IPS-15b (cell line): ENCODE measurements at regions not wholly inside any gene's neighbourhood (a gene's known extent, or its start where the extent isn't known, plus 50 kb on each side); places are given as distances from the start of the nearest gene placed in this dataset.

Experiments used
- H3K27me3 ChIP-seq: one replicate; pipeline ENCODE4 v1.6.1; 2013; ENCODE audit warnings: low read length; ENCODE audit not compliant: control insufficient read depth, insufficient read depth
- H3K36me3 ChIP-seq: one replicate; pipeline ENCODE4 v1.6.1; 2013; ENCODE audit warnings: low read length; ENCODE audit not compliant: control insufficient read depth, insufficient read depth
- H3K4me1 ChIP-seq: one replicate; pipeline ENCODE4 v1.6.1; 2013; ENCODE audit warnings: mild to moderate bottlenecking, low read length; ENCODE audit not compliant: control insufficient read depth, insufficient read depth
- H3K4me3 ChIP-seq: one replicate; pipeline ENCODE4 v1.5.1; 2013; ENCODE audit warnings: low read depth, low read length
- H3K9ac ChIP-seq: one replicate; pipeline ENCODE4 v1.6.1; 2013; ENCODE audit warnings: low read depth, mild to moderate bottlenecking, low read length
- H3K9me3 ChIP-seq: one replicate; pipeline ENCODE4 v1.6.1; 2013; ENCODE audit warnings: mild to moderate bottlenecking, low read length; ENCODE audit not compliant: control insufficient read depth, insufficient read depth

- Histone ChIP-seq H3K4me1 (no peaks in the 10 kb centered on the region), H3K4me3 (no peak overlapping the region), H3K36me3 (no peaks in the 10 kb centered on the region), H3K9me3 (no peaks in the 10 kb centered on the region), H3K9ac (no peak overlapping the region), H3K27me3 (no peaks in the 10 kb centered on the region)
These were observed 71.4 kb upstream of the HAAO start for GRCh38 chr2:42863751-42864150.

GRCh38 chr2:42863320-42863719, 70.9 kb upstream of the HAAO start:
- no peak overlapping the region for H3K4me3 ChIP-seq

GRCh38 chr2:42862669-42863185, 70.3 kb upstream of the HAAO start:
- H3K4me1 ChIP-seq = no peaks in the 10 kb centered on the region
- H3K27me3 ChIP-seq = no peaks in the 10 kb centered on the region
- no peak overlapping the region for H3K9ac ChIP-seq
- no peaks in the 10 kb centered on the region for H3K36me3 ChIP-seq
- H3K4me3 ChIP-seq = no peak overlapping the region
- H3K9me3 ChIP-seq = no peaks in the 10 kb centered on the region

More at GRCh38 chr2:42863320-42863719, 70.9 kb upstream of the HAAO start:
- Histone ChIP-seq H3K4me1 (no peaks in the 10 kb centered on the region), H3K9me3 (no peaks in the 10 kb centered on the region), H3K36me3 (no peaks in the 10 kb centered on the region), H3K27me3 (no peaks in the 10 kb centered on the region), H3K9ac (no peak overlapping the region)

- Histone ChIP-seq H3K4me1 (no peaks in the 10 kb centered on the region), H3K9ac (no peak overlapping the region), H3K4me3 (no peak overlapping the region), H3K9me3 (no peaks in the 10 kb centered on the region), H3K27me3 (no peaks in the 10 kb centered on the region), H3K36me3 (no peaks in the 10 kb centered on the region)
These were observed 68.9 kb upstream of the HAAO start for GRCh38 chr2:42861321-42861720.

- H3K9ac ChIP-seq = no peak overlapping the region
- H3K27me3 ChIP-seq = no peaks in the 10 kb centered on the region
- H3K4me3 ChIP-seq = no peak overlapping the region
- H3K4me1 ChIP-seq = no peaks in the 10 kb centered on the region
- no peaks in the 10 kb centered on the region for H3K36me3 ChIP-seq
- H3K9me3 ChIP-seq = no peaks in the 10 kb centered on the region
These were observed 68.1 kb upstream of the HAAO start for GRCh38 chr2:42860319-42861094.

- Histone ChIP-seq H3K9me3 (no peaks in the 10 kb centered on the region), H3K4me1 (no peaks in the 10 kb centered on the region), H3K36me3 (no peaks in the 10 kb centered on the region), H3K9ac (no peak overlapping the region), H3K27me3 (no peaks in the 10 kb centered on the region), H3K4me3 (no peak overlapping the region)
These were observed 67.4 kb upstream of the HAAO start for GRCh38 chr2:42859791-42860190.

DNA sequence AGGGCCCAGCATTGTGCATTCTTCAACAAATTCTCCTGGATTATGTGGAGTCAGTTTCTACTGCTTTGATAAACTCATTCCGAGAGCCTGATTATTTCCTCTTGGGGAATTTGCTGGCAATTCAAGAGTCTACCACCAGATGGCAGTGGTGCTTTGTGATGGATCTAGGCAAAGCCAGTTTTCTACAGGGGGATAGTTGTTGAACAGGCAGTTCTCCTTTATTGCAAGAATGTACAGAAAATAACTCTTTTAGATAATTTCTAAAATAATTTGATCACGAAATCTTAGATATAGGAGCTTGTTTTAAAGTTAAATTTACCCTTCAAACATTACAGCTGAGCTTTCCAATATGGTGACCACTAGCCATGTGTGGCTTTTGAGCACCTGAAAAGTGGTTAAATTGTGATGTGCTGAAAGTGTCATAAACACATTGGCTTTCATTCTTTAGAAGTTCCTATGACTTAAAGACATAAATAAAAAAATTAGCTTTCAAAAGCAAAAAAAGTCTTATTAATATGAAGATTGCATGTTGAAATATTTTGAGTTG, 66.7 kb upstream of the HAAO start:
- Histone ChIP-seq H3K9me3 (no peaks in the 10 kb centered on the region), H3K4me1 (no peaks in the 10 kb centered on the region), H3K4me3 (no peak overlapping the region), H3K9ac (no peak overlapping the region), H3K36me3 (no peaks in the 10 kb centered on the region), H3K27me3 (no peaks in the 10 kb centered on the region)

DNA sequence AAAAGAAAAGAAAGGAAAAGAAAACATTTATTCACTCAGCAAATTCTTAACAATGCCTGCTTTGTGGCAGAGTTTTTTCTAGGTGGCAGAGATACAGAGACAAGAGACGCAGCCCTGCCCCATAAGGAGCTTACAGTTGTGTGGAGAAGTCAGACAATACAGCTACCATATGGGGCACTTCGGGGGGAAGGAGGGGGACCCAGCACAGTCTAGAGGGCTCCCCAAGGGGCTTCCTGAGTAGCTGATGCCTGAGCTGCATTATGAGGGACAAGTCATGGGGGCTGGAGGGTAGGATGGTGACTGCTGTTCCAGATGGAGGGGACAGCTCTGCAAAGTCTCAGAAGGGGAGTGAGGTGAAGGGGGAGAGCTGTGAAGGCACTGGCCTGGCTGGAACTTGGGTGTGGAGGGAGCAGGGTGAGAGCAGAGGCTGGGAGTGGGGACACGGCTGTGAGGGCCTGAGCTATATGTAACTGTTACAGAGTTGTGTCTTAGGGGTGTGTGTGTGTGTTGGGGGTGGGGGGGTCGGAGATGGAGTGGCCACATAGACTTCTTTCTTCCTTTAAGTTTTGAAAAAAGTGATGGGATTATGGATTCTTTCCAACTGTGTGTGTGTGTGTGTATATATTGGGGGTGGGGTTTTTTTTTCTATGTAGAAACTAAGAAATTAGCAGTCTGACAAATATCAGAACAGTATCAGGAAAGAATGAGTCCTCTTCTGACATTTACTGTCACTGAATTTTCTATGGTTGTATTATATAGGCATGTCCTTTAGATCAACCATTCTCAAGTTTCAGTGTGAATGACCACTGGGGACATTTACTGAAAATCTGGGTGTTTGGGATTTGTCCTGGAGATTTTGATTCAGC, 66.0 kb upstream of the HAAO start:
- Histone ChIP-seq H3K4me3 (no peak overlapping the region), H3K4me1 (no peaks in the 10 kb centered on the region), H3K9ac (no peak overlapping the region), H3K27me3 (no peaks in the 10 kb centered on the region), H3K9me3 (no peaks in the 10 kb centered on the region), H3K36me3 (no peaks in the 10 kb centered on the region)

- no peaks in the 10 kb centered on the region for H3K36me3 ChIP-seq
- no peak overlapping the region for H3K4me3 ChIP-seq
- no peak overlapping the region for H3K9ac ChIP-seq
- no peaks in the 10 kb centered on the region for H3K4me1 ChIP-seq
- no peaks in the 10 kb centered on the region for H3K9me3 ChIP-seq
- H3K27me3 ChIP-seq = no peaks in the 10 kb centered on the region
These were observed 64.7 kb upstream of the HAAO start for GRCh38 chr2:42856891-42857632.

- no peak overlapping the region for H3K4me3 ChIP-seq
- H3K9ac ChIP-seq = no peak overlapping the region
- H3K9me3 ChIP-seq = no peaks in the 10 kb centered on the region
- no peaks in the 10 kb centered on the region for H3K36me3 ChIP-seq
- no peaks in the 10 kb centered on the region for H3K4me1 ChIP-seq
- no peaks in the 10 kb centered on the region for H3K27me3 ChIP-seq
These were observed 63.9 kb upstream of the HAAO start for GRCh38 chr2:42856106-42856860.
